HG02623 (cell line): ENCODE measurements at regions not wholly inside any gene's neighbourhood (a gene's known extent, or its start where the extent isn't known, plus 50 kb on each side); places are given as distances from the start of the nearest gene placed in this dataset.

Experiments
- ATAC-seq: cut with Tn5 transposase; IDR thresholded peaks from one replicate; pipeline ENCODE4 v1.9.1; 2021; ENCODE audit warnings: moderate library complexity; ENCODE audit not compliant: unreplicated experiment

DNA sequence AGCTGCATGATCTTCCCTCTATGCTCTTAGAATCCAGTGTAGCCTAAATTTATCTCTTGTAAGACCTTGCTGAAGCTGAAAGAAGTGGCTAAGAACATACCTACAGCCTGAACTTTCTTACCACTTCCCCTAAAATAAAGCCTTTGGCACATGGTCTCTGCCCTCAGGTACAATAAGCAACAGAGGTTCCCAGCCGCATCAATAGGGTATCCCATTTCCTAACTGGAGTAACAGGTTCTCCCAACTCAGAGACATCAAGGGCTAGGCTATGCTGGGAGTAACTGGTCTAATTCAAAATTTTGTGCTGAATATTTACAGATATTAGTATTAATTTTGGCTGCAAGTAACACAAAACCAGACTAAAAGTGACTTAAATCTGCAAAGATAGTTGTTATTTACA lies 335.8 kb upstream of the TRPC7 start:
- ATAC-seq, result no peak

DNA sequence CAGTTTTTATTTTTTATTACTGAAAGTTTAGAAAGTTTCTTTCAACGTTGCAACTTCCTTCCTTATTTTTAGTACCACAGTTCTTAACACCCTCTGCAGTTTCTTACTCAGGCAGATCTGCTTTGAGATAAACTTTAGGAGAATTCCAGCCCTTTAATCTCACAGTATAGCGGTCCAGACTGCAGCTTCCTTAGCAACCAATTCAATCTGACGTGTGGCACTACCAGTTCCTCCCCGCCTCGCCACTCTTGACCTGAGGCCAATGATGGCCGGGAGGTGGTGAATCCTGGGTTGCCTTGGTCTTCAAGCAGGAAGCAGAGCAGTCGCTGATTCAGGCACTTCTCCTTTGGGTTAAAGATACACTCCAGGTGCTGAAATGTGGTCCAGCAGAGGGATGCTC lies 334.3 kb upstream of the TRPC7 start:
- ATAC-seq, result no peak

DNA sequence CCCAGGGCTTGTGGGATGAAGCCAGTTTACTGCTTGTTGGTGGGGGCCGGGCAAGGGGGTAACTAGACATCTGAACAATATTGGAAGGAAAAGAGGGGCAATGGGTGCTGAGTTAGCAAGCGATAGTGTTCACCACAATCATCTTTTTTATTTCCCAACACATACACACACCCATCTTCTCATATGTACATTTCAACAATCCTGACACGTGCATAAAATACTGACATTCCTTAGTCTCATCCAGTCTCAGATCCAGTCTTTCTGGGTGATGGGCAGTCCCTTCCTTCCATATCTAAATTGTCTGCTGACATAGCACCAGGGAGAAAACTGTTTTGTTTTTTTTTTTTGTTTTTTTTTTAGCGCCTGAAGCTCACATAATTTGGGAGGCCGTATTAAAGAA lies 333.6 kb upstream of the TRPC7 start:
- no peak for ATAC-seq

- ATAC-seq, result no peak
These were observed 328.9 kb upstream of the TRPC7 start for GRCh38 chr5:136694258-136694657.

DNA sequence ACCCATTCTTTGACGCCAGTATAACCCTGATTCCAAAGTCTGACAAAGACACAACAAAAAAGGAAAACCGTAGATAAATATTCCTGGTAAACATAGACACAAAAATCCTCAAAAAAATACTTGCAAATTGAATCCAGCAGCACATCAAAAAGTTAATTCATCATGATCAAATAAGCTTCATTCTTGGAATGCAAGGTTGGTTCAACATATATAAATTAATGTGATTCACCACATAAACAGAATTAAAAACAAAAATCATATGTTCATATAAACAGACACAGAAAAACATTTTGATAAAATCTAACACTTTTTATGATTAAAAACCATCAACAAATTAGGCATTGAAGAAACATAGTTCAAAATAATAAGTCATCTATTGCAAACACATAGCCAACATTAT lies 324.2 kb upstream of the TRPC7 start:
- no peak for ATAC-seq

GRCh38 chr5:136686192-136686872 lies 321.0 kb upstream of the TRPC7 start:
- ATAC-seq, result no peak

- no peak for ATAC-seq
These were observed 317.6 kb upstream of the TRPC7 start for GRCh38 chr5:136682986-136683385.

GRCh38 chr5:136679233-136679632 lies 313.9 kb upstream of the TRPC7 start:
- ATAC-seq, result no peak

GRCh38 chr5:136677217-136677616 lies 311.9 kb upstream of the TRPC7 start:
- no peak for ATAC-seq

GRCh38 chr5:136676685-136677084 lies 311.3 kb upstream of the TRPC7 start:
- ATAC-seq, result no peak

- no peak for ATAC-seq
These were observed 310.4 kb upstream of the TRPC7 start for GRCh38 chr5:136675769-136676168.

DNA sequence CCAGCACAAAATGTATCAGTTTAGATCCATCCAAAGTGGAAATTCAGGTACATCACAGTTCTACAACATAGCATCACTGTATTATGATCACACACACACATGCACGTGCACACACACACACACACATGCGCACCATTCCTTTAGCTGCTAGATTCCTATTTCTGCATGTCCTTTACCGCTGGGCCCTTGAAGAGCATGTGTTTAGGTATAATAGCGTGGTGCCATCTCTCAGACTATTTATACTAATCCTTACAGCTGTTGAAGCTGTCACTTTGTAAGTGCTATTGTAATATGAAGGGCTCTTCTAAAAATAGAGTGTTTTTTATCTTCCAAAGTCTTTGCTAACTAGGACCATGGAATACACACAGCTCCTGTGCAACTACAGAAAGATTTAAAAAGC lies 308.8 kb upstream of the TRPC7 start:
- no peak for ATAC-seq

DNA sequence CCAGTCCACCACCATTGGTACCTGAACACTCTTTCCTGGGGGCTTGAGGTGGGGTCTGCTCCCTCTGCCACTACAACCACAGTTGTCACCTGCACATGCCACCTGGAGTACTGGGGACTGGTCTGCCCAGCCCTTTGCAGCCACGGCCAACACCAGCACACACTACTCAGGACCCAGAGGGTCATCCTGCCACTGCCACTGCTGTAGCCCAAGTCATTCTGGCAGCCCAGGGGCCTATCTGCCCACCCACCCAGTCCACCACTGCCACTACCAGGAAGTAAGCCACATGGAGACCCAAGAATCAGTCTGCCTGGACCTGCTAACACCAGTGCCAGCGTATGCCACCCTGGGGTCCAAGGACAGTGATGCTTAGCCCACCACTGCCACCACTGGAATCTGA lies 302.4 kb upstream of the TRPC7 start:
- ATAC-seq, result no peak

DNA sequence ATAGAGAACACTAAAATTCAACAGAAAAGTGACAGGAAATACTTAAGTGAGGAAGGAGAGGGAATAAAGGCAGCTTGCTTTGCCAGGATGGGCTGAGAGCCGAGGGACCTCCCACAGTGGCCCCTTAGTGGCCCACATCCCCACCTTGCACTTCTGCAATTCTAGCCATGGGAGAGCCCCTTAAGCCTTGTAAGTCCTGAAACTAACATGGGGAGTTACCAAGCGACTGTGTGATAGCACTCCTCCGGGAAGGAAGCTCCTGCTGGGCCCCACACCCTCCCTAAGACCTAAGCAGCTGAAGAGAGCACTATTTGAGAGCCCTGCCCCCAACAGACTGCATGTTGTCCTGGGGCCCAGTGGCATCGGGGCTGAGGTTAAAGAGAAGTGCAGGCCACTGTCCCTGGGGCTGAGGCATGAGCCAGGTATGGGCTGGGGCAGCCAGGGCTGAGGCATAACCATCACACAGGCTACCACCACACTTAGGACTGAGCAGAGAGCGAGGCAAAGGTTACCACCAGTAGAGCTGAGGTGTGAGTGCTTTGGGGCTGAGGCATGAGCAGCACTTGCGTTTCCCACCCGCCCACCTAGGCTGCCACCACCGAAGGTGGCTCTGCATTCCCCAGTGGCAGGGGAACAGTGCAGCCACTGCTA lies 301.8 kb upstream of the TRPC7 start:
- peak; percentile 72 for ATAC-seq

GRCh38 chr5:136665331-136665730 lies 300.0 kb upstream of the TRPC7 start:
- no peak for ATAC-seq

DNA sequence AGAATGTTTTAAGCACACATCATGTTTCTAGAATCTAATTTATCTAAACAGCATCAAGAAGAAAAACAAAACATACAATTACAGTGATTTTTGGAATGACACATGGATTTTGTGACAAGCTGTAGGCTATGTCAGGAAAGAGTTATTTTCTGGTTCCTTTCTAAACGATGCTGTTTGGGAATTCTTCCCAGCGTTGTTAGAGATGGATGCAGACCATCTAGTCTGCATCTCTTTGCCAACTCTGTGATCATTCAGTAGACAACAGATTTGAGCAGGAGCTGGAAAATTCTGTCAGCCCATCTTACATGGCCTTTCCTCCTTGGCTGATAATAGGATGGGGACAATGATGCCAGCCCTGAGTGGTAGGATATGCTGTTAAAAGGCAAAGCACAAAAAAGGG lies 295.7 kb upstream of the TRPC7 start:
- no peak for ATAC-seq

GRCh38 chr5:136656811-136657210 lies 291.5 kb upstream of the TRPC7 start:
- ATAC-seq, result no peak

DNA sequence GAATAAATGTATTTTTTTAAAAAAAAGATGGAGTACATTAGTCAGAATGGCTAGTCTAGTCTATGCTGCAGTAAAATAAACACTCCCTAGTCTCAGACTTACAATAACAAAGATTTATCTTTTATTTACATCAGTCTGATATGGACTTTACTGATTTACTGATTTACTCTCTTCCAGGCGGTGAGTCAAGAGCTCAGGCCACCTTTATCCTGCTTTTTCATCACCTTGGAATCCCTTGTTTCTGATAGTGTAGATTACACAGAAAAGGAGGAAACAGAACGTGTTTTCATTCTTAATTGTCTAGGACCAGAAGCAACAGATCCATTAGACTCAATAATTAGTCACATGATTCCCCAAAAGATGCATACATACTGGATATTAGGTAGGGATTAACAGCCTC lies 290.1 kb upstream of the TRPC7 start:
- no peak for ATAC-seq

GRCh38 chr5:136646915-136647314 lies 281.6 kb upstream of the TRPC7 start:
- ATAC-seq, result no peak

GRCh38 chr5:136642976-136643375 lies 277.6 kb upstream of the TRPC7 start:
- no peak for ATAC-seq

DNA sequence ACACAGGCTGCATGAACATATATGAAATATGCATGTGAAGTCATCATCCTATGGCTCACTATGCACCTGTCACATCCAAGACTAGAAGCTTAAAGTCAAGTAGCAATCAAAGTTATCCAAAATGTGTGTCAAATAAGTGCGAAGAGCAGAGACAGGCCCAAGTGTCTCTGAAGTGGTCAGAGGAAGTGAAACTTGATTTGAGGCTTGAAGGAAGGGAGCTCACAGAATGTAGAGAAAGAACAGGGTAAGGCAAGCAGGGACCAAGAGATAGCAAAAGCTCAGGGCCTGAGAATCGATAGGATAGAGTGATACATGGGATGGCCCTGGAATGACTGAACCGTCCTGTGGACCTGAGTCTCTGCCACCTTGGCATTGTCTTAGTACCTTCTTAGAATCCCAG lies 274.3 kb upstream of the TRPC7 start:
- ATAC-seq, result no peak

DNA sequence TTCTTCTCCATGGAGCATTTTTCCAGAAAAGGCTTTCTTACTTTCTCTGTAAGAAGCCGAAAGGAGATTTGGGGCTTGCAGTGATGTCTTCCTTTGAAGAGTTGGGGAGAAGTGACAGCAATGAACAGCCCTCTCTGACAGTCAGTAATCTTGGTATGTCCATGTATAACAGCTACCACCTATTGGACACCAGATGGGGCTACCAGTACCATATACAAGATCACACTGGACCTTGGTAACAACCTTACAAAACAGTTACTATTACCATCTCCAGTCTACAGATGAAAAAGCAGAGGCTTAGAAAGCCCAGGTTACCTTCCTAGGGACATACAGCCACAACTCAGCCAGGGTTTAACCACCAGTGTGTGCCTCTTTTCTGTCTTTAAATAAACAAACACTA lies 272.7 kb upstream of the TRPC7 start:
- ATAC-seq, result no peak

DNA sequence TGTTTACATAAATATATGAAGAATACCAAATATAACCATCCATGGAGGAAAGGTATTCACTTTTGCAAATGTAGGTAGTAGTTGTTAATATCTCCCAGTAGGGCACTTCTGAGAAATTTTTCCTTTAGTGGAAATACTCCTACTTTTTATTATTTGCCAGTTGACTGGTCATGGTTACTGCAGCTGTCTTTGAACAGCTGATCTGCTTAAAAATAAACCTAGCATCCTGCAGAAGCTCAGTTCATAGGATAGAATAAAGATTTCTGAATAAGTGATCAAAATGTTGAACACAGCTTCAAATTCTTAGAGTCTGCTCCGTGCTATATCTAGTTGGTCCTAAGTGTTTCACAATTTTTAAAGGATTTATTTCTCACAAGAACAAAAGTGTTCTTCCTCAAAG lies 270.7 kb upstream of the TRPC7 start:
- no peak for ATAC-seq
